AG04449 (cell line): ENCODE measurements at regions not wholly inside any gene's neighbourhood (a gene's known extent, or its start where the extent isn't known, plus 50 kb on each side); places are given as distances from the start of the nearest gene placed in this dataset.

Experiments
- CTCF ChIA-PET: fragments of 350-600 bp; formaldehyde crosslinking; extraction: SDS; loops from one replicate; lab custom pipeline; 2021; ENCODE audit warnings: antibody characterized with exemption; lab: Yijun Ruan, JAX
- POLR2A ChIA-PET: fragments of 400-600, 350-600 bp; formaldehyde crosslinking; extraction: SDS; loops from one replicate; lab custom pipeline; 2020; ENCODE audit warnings: antibody characterized with exemption, inconsistent platforms; lab: Yijun Ruan, JAX
- DNase-seq: peaks from one replicate; pipeline ENCODE4 v3.0.0-alpha.2; 2010; ENCODE audit warnings: low read depth, low spot score
- H3K4me3 ChIP-seq: 2 replicates; pipeline ENCODE4 v1.5.1; 2011; ENCODE audit warnings: low read depth, mild to moderate bottlenecking, control low read depth, low read length
- TF ChIP-seq, protein P1 (sequence below): IDR thresholded peaks from one replicate; pipeline ENCODE4 v1.5.1; 2011; ENCODE audit warnings: mild to moderate bottlenecking, moderate library complexity, low read length, control low read depth, inconsistent platforms; ENCODE audit not compliant: insufficient read depth; ENCODE audit errors: missing control alignments

DNA sequence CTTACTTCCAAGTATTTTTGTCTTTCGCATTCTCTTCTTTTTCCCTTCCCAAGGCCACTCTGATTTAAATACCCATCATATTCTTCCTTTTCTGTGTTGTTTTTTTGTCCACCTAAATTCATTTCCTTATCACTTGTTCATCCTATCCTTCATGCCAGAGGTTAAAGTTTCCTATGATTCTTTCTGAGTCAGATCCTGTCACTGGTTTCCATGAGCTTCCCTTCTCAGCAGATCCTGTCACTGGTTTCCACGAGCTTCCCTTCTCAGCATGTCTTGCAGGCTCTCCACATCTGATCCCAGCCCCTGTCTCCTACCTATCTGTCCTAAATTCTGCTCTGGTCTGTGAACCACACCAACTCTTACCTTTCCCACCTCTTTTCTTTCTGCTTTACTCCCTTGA lies 311.8 kb upstream of the RGS6 start:
- no peak for DNase-seq
- ChIA-PET POLR2A (no interaction called here), CTCF (interaction anchor here (1.1 kb wide), 1 partner anchor 8 kb away, joined by 3 read pairs; no protein-coding TSS in a partner anchor)
- TF ChIP-seq, protein P1, sequence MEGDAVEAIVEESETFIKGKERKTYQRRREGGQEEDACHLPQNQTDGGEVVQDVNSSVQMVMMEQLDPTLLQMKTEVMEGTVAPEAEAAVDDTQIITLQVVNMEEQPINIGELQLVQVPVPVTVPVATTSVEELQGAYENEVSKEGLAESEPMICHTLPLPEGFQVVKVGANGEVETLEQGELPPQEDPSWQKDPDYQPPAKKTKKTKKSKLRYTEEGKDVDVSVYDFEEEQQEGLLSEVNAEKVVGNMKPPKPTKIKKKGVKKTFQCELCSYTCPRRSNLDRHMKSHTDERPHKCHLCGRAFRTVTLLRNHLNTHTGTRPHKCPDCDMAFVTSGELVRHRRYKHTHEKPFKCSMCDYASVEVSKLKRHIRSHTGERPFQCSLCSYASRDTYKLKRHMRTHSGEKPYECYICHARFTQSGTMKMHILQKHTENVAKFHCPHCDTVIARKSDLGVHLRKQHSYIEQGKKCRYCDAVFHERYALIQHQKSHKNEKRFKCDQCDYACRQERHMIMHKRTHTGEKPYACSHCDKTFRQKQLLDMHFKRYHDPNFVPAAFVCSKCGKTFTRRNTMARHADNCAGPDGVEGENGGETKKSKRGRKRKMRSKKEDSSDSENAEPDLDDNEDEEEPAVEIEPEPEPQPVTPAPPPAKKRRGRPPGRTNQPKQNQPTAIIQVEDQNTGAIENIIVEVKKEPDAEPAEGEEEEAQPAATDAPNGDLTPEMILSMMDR: no peak
- H3K4me3 ChIP-seq: no peak overlapping the region

DNA sequence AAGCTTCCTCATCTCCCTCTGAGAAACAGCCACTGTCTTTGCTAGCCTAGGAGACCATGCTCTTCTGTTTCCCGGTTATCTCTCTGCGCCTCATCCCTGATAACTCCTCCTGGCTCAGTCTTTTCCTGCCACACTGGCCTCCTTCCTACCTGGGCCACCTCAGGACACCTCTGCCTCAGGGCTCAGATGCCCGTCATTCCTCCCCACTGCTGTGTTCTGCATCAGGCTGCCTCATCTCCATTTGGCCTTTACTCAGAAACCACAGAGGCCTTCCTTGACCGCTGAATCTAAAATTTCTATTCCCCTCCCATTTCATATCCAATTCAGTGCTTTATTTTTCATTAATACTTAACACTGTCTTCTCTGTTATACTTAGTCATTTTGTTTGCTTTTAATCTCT lies 311.0 kb upstream of the RGS6 start:
- DNase-seq: no peak
- POLR2A ChIA-PET: no interaction called here
- CTCF ChIA-PET: interaction anchor here (1.1 kb wide), 1 partner anchor 9 kb away, joined by 3 read pairs; no protein-coding TSS in a partner anchor

DNA sequence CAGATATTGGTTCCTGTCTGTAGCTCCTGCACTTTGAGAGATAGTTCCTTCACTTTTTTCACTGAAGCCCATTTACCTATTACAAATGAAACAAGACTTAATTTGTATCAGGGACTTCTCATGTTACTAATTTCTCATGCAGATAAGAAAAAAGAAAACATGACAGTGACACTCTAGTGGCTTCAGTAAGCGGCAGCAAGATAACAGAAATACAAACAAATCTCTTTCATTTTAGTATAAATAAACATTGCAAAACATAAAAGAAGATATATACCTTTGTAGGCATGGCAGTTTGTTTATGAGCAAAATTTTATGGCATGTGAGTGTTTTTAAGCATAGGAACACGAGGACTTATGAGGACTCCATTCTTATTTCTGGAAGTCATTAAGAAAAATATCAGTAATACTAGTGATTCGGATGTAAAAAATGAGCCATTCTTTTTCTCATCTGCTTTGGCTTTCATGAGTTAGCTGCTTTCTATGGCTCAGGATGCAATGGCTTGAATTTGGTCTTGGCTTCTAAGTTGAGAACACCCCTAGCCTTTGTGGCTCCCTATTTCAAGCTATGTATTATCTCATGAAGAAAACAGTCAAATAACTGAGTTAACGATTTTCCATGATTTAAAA lies 310.1 kb upstream of the RGS6 start:
- H3K4me3 ChIP-seq: no peak overlapping the region
- POLR2A ChIA-PET: no interaction called here
- CTCF ChIA-PET: interaction anchor here (1.5 kb wide), 1 partner anchor 11 kb away, joined by 3 read pairs; no protein-coding TSS in a partner anchor
- TF ChIP-seq, protein P1: no peak
- no peak for DNase-seq

More for the DNA sequence above, 311.0 kb upstream of the RGS6 start:
- H3K4me3 ChIP-seq: no peak overlapping the region
- TF ChIP-seq, protein P1: no peak

DNA sequence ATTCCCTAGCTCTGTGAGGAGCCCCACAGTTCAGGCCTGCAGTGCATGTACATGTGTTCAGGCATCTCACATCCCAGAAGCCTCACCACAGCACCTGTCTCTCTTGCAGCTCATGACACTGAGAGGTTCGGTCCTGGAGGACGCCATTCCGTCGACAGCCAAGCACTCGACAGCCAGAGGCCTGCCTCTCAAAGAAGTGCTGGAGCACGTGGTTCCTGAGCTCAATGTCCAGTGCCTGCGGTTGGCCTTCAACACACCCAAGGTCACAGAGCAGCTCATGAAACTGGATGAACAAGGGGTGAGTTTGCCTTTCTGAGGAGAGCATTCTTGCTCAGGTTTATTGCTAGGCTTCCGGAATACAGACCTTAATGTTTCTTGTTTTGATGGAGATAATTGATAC lies 308.3 kb upstream of the RGS6 start:
- POLR2A ChIA-PET: no interaction called here
- no peak for DNase-seq
- H3K4me3 ChIP-seq: no peak overlapping the region
- CTCF ChIA-PET: interaction anchor here (0.6 kb wide), 1 partner anchor 118 kb away, joined by 3 read pairs; no protein-coding TSS in a partner anchor
- TF ChIP-seq, protein P1: no peak

DNA sequence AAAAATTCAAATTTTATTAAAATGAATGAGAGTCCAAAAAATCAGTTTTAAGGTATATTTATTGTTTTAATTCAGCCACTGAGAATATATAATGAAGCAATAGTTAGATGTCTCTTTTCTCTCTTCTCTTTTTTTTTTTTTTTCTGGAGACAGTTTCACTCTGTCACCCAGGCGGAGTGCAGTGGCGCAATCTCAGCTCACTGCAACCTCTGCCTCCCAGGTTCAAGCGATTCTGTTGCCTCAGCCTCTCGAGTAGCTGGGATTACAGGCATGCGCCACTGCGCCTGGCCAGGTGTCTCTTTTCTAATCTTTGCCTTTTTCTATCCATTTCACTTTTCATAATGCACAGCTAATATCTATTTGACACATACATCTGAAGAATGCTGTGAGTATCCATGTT lies 307.1 kb upstream of the RGS6 start:
- DNase-seq: no peak
- ChIA-PET POLR2A (no interaction called here), CTCF (interaction anchor here (0.6 kb wide), 1 partner anchor 243 kb away, joined by 3 read pairs; no protein-coding TSS in a partner anchor)
- TF ChIP-seq, protein P1: no peak
- no peak overlapping the region for H3K4me3 ChIP-seq

DNA sequence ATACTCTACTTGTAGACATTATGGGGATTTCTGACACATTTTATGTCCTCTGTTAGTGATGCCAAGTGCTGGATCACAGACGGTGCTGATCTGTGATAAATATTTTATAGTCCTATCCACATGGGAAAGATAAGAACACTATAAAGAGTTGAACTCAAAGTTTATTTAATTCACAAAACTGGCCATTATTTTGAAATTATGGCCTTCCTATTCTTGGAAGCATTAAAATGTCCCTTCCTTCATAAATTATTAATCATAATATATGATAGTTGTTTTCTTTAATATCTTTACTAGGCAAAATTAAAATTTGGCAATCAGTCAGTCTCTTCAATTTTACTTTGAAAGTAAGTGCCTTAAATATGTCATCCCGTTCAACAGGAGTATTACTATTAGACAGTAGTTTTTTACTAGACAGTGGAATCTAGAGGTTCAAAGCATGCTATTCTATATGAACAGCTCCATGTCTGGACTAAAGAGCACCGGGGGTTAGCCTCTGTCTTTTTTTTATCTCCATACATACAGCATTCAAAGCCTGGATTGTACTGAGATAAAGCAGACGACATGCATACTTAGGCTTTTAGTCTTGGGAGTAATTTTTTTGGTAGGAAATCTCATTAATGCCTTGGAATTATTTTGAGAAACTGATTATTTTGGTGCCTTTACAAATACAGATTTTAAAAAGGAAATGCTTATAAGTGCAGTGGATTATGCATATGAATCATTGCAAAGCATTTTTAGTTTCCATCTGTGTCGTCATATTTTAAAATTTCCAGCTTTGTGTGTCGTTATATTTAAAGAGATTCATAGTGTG lies 306.1 kb upstream of the RGS6 start:
- CTCF ChIA-PET: interaction anchor here (1.0 kb wide), 1 partner anchor 127 kb away, joined by 3 read pairs; no protein-coding TSS in a partner anchor
- TF ChIP-seq, protein P1: no peak
- H3K4me3 ChIP-seq: no peak overlapping the region
- POLR2A ChIA-PET: interaction anchor here (1.1 kb wide), 1 partner anchor 40 kb away, joined by 3 read pairs; no protein-coding TSS in a partner anchor
- DNase-seq: no peak
